ENCODE measurements at regions not wholly inside any gene's neighbourhood (a gene's known extent, or its start where the extent isn't known, plus 50 kb on each side); places are given as distances from the start of the nearest gene placed in this dataset.
A peak's percentile ranks its signal among the peaks of the same experiment; 100 is the strongest.

DNA sequence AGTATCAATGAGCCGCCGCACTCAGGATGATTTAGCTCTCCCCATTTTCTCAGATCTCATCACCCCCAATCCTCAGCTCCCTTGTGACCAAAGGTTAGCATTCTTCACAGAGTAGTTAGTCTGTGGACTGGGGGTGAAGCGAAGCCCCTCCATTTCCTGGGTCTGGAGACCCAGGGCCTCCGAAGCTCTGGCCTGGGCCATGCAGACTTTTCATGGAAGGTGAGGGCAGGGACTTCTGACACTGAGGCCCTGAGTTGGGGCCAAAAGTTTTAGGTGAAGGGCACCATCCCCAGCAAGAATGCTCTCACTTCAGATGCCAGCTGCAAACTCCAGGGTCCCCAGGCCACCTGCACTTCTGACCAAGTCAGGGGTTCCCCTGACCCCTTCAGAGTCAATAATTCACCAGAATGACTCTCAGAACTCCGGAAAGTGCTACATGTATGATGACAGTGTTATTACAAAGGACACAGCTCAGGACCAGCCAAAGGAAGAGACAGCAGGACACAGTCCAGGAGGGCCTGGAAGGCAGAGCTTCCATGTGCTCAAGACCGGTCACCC is 65.7 kb upstream of the DUSP22 start:
- Mint-ChIP-seq H3K4me1 (peaks cover 73% of the 10 kb centered on the region), H3K27ac (peak overlapping the region; percentile 80), H3K4me3 (peak overlapping the region; percentile 3), H3K9me3 (no peaks in the 10 kb centered on the region), H3K36me3 (ENCODE audit: low read depth) (no peaks in the 10 kb centered on the region), H3K27me3 (no peaks in the 10 kb centered on the region)
- intact Hi-C loops (cut with micrococcal nuclease): loop anchor here (1.0 to 10.0 kb wide), 14 partner anchors 8 to 1170 kb away; partner anchors contain the start of gene IRF4
- no peak for DNase-seq
- peak; percentile 5 for ATAC-seq (ENCODE audit: low read depth)
- POLR2A ChIA-PET: interaction anchor here (0.7 to 6.5 kb wide), 20 partner anchors 10 to 263 kb away, joined by 3 to 106 read pairs (median 7); partner anchors contain the start of genes DUSP22 and IRF4
- CTCF ChIA-PET: interaction anchor here (0.8 to 3.6 kb wide), 26 partner anchors 9 to 1170 kb away, joined by 3 to 38 read pairs (median 4); partner anchors contain the start of gene IRF4
- TF ChIP-seq CTCF (IDR thresholded peaks at IDR 0.05): no peak

DNA sequence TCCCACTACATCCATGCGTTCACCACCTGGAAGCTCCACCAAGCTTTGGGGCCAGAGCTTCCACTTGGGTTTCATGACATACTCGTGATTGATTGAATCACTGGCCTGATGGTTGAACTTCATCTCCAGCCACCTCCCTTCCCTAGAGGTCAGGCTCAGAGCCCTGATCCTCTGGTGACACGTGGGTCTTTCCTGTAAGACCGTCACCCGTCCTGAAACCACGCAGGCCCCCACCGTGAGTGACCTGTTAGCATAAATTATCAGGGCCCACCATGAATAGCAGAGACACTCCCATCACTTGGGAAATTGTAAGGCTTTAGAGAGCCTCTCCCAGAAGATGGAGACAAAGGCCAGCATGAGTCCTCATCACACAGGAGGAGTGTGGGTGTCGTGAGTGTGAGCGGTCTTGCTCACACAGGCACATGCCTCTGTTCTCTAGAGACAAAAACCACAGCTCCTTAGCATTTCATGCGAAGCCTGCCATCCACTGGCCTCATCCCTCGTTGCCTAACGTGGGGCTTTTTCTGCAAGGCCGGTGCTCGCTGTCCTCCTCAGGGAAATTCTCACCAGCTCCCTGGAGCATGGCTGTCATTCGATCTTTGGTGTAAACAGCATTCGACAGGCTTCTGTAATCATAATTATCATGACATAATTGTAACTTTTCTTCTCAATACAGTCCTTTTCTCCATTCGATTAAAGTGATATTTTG is 65.1 kb upstream of the DUSP22 start:
- no peaks in the 10 kb centered on the region for H3K36me3 Mint-ChIP-seq (ENCODE audit: low read depth)
- no peaks in the 10 kb centered on the region for H3K27me3 Mint-ChIP-seq
- H3K4me1 Mint-ChIP-seq: peaks cover 67% of the 10 kb centered on the region
- POLR2A ChIA-PET: interaction anchor here (0.7 to 6.5 kb wide), 22 partner anchors 9 to 263 kb away, joined by 3 to 106 read pairs (median 6); partner anchors contain the start of genes DUSP22 and IRF4
- TF ChIP-seq CTCF (IDR thresholded peaks at IDR 0.05): no peak
- peak overlapping the region; percentile 55 for H3K4me3 Mint-ChIP-seq
- intact Hi-C loops (cut with micrococcal nuclease): loop anchor here (1.0 to 10.0 kb wide), 14 partner anchors 9 to 1170 kb away; partner anchors contain the start of gene IRF4
- no peak for DNase-seq
- no peaks in the 10 kb centered on the region for H3K9me3 Mint-ChIP-seq
- ATAC-seq (ENCODE audit: low read depth): peak; percentile 90
- CTCF ChIA-PET: interaction anchor here (0.6 to 3.6 kb wide), 36 partner anchors 10 to 1170 kb away, joined by 3 to 38 read pairs (median 4); partner anchors contain the start of genes DUSP22 and IRF4
- peak overlapping the region; percentile 80 for H3K27ac Mint-ChIP-seq

- ChIA-PET POLR2A (interaction anchor here (0.9 to 6.5 kb wide), 20 partner anchors 8 to 262 kb away, joined by 3 to 106 read pairs (median 7); partner anchors contain the start of genes DUSP22 and IRF4), CTCF (interaction anchor here (0.6 to 3.6 kb wide), 28 partner anchors 11 to 1169 kb away, joined by 3 to 38 read pairs (median 5); partner anchors contain the start of genes DUSP22 and IRF4)
- DNase-seq (no peak), ATAC-seq (ENCODE audit: low read depth) (peak; percentile 12)
- Mint-ChIP-seq H3K4me1 (peaks cover 66% of the 10 kb centered on the region), H3K9me3 (no peaks in the 10 kb centered on the region), H3K36me3 (ENCODE audit: low read depth) (no peaks in the 10 kb centered on the region), H3K4me3 (peak overlapping the region; percentile 41), H3K27me3 (no peaks in the 10 kb centered on the region), H3K27ac (peak overlapping the region; percentile 80)
- no peak for TF ChIP-seq CTCF (IDR thresholded peaks at IDR 0.05)
- intact Hi-C loops (cut with micrococcal nuclease): loop anchor here (1.0 to 10.0 kb wide), 14 partner anchors 8 to 1169 kb away; partner anchors contain the start of gene IRF4
Observed at GRCh38 chr6:227812-228338, 64.4 kb upstream of the DUSP22 start.

- H3K36me3 Mint-ChIP-seq (ENCODE audit: low read depth): no peaks in the 10 kb centered on the region
- H3K9me3 Mint-ChIP-seq: no peaks in the 10 kb centered on the region
- ChIA-PET POLR2A (interaction anchor here (1.2 to 6.5 kb wide), 8 partner anchors 10 to 164 kb away, joined by 3 to 106 read pairs (median 31); partner anchors contain the start of genes DUSP22 and IRF4), CTCF (interaction anchor here (1.4 kb wide), 1 partner anchor 40 kb away, joined by 5 read pairs; no protein-coding TSS in a partner anchor)
- no peak for TF ChIP-seq CTCF (IDR thresholded peaks at IDR 0.05)
- intact Hi-C loops (cut with micrococcal nuclease): loop anchor here (5.0 to 10.0 kb wide), 2 partner anchors 258 to 486 kb away; no protein-coding TSS in a partner anchor
- peak overlapping the region; percentile 38 for H3K4me3 Mint-ChIP-seq
- ATAC-seq (ENCODE audit: low read depth): no peak
- no peaks in the 10 kb centered on the region for H3K27me3 Mint-ChIP-seq
- no peak for DNase-seq
- no peak overlapping the region for H3K27ac Mint-ChIP-seq
- peaks cover 64% of the 10 kb centered on the region for H3K4me1 Mint-ChIP-seq
Observed at GRCh38 chr6:228881-229651, 63.2 kb upstream of the DUSP22 start.
